GM21576 (cell line): ENCODE measurements at regions not wholly inside any gene's neighbourhood (a gene's known extent, or its start where the extent isn't known, plus 50 kb on each side); places are given as distances from the start of the nearest gene placed in this dataset.

Experiments
- ATAC-seq: cut with Tn5 transposase; IDR thresholded peaks from one replicate; pipeline ENCODE4 v1.9.1; 2021; ENCODE audit warnings: mild to moderate bottlenecking, moderate library complexity; ENCODE audit not compliant: unreplicated experiment

DNA sequence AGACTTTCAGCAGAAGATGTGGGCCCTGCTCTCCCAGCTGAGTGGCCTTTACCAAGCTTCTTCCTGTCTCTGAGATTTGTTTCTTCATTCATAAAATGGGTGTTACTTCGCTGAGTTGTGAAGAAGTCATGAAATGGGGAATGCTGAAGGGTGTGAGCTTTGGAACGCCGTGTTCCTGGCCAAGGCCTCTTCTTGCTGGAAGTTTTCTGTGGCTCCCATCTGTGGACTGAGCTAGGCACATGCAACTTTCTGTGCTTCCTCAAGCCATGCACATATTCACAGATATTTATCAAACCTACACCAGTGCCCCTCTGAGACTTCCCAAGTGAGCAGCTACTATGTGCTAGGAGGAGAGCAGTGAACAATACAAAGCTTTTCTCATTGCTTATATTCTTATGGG lies 106.3 kb upstream of the JUN start:
- ATAC-seq = no peak

DNA sequence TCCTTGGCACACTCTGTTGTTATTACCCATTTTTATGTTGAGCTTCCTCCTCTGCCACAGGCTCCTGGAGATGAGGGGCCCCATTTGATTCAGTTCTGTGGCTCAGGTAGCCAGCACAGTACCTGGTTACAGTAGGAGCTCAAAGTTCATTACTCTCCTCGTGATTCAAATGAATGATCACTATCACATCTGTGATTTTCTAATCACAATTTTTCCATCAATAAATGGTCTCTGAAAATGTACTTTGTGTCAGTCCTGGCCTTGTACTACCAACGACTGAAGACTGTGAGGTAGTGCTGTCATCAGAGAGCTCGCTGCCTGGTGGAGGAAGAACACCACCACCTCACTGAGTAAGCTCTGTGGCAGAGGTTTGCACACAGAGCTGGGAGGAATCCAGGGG lies 106.8 kb upstream of the JUN start:
- ATAC-seq = no peak

DNA sequence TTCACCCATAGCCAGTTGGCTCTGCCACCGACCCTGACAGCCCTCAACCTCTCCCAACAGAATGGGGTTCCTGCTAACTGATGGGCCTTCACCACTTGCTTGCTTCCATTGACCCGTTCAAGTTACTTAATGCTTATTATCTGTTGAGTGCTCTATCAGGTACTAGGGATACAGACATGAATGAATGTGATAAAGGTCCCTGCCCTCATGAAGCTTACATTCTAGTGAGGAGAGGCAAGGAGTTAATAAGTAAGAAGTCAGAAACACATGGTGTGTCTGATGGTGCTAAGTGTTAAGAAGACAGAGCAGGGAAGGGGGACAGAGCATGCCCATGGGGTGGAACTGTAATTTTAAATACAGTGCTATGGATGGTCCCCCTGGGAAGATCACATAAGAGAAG lies 107.5 kb upstream of the JUN start:
- ATAC-seq = no peak

DNA sequence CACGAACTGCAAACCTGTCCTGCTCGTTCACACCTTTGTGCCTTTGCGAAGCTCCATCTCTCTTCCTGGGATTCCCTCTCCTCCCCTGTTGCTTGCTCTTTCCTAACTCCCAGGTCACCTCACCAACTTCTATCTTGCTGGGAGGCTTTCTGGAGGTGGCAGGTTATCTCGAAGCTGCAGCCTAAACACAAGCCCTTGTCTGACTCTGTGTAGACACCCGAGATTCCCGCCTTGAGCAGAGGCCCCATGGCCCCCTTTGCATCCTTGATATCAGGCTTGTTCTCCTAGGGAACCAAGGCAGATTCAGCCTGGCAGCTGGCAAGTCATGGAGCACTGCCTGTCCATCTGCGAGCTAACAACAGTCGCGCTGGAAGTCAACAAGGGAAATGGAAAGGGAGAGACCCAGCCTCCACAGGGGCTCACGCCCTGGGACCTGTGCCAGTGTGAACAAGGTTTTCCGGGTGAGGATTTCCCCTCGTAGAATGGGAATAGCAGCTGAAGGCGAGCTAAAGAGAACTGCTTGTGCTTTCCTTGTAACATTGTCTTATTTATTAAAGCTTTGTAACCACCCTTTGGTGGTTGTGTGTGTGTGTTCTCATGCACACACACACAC lies 109.5 kb upstream of the JUN start:
- no peak for ATAC-seq

DNA sequence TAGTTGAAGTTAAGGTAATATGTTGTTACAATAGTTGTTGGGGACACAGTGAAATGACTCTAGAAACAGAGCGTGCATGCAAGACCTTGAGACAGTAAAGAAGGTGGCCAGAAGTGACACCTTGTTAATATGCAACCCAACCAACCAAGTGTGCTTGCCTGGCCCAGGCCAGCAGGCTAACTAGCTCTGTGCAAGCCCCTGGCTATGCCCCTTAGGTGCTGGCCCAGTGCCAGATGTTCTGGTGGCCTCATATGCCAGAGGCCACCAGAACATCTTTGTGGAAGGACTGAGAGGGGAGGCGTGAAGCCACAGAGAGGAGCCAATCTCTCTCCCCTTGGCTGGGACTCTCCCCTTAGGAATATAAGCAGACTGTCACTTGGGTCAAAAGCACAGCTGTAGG lies 111.2 kb upstream of the JUN start:
- no peak for ATAC-seq

DNA sequence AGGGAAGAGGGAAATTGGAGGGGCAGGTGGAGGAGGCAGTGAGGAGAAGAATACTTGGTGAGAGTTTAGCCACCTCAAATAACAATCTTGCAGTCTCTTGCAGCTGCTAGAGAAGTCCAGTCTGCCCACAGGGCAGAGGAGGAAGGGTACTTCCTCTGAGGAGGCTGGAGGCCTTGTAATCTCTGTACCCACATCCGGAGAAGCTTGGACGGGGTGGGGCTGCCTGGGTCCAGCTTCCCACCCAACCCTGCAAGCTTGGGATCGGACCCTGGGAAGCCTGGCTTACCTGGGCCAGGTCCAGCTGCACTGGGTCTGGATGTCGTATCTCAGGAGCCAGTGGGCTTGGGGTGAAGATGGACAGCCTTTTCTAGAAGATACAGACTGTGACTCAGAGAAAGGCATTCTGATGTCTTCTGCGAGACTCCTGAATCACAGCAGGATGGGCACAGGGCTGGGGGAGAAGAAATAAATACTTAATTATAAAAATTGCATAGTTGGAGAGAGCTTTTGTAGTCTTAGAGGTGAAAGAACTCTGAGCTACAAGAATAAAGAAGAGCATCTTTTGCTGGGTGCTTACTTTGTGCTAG lies 111.8 kb upstream of the JUN start:
- ATAC-seq = no peak

DNA sequence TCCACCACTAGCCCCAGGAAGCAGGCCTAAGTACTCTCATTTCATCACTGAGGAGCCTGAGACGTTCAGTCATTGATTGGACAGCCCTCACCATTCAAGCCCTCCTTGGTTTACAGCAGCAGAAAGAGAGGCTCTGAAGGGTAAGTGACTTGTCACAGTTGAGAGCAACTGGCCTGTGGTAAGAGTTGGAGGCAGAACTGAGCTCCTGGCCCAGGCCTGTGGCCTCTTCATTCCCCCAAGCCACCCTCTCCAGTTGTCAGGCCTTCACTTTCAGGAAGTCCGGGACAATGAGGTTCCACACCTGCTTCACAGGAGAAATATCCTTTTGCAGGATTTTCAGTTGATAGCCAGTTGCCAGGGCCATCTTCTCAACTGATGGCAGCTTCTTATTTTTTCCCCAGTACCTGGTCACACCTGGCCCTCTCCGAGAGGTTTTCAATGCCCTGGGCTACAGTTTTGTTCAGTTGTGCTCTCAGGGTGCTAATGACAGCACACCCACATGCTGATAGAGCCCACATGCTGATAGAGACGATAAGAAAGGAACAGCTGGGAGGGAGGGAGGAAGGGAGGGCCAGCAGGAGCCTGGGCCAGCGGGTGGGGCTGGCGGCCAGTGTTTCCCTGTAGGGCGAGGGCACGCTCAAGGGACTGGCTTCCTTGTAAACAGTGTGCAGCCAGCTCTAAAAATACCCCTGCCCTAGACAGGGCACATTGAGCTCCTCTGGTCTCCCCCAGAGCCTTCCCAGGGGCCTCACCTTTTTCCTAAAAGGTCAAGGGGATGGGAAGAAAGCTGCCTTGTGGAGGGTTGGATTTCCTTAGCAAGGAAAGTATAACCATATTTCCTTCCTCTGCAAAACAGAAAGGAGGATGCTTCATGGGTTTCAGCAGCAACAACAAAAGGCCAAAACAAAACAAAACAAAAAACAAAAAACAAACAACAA lies 112.7 kb upstream of the JUN start:
- ATAC-seq = no peak

DNA sequence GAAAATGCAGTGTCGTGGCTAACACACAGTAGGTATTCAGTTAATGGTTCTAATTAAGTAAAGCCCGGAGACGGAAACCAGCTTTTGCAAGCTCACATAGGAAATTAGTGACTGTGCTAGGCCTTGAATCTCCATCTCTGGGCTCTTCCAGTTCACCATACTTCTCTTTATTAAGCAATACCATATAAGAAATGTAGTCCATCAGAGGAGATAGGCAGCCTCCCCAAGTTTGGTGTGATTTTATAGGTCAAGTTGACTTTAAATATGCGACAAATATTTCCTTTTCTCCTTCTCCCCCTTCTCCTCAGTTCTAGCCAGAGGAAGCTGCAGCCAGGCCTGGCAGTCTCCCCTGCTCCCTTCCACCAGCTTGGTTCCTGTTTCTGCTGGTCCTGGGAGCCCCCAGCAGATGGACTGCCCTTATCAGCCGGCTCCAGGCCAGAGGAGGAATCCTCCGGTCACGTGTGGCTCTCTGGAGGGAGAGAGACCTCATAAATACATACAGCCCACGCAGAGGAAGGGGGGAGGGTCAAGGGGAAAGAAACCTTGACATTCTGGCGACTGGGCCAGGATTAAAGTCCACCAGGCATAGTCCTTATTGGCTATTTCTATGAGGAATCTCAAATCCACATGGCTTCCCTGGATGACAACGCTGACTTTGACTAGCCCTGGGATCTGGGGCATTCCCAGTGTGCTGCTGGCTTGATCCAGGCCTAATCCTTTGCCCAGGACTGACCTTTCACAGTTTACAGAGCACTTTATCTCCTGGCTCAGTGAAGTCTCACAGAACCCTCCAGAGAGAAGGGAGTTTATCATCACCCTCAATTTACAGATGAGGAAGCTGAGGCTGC lies 115.1 kb upstream of the JUN start:
- no peak for ATAC-seq

DNA sequence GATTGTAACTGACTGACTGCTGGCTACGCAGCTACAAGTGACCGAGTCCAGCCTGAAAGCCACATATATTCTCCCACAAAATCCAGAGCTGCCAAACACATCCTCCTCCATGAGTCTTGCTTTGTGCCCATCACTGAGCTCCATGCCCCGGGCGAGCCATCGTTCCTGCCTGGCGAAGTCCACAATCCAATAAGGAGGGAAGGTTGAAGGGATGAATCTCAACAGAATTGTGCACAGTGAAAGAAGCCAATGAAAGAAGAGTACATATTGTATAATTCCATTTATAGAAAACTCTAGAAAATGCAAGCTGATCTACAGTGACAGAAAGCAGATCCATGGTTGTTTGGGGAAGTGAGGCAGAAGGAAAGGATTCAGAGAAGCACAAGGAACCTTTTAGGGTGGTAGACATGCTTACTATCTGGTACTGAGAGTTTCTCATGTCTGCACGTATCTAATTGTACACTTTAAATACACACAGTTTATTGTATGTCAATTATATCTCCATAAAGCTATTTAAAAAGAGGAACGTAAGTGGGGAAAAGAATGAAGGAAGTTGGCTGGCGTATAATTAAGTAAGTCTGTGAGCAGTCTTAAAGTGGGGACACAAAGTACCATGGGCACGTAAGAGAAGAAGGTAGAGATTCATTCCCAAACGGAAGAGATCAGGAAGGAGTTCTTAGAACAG lies 115.9 kb upstream of the JUN start:
- no peak for ATAC-seq

DNA sequence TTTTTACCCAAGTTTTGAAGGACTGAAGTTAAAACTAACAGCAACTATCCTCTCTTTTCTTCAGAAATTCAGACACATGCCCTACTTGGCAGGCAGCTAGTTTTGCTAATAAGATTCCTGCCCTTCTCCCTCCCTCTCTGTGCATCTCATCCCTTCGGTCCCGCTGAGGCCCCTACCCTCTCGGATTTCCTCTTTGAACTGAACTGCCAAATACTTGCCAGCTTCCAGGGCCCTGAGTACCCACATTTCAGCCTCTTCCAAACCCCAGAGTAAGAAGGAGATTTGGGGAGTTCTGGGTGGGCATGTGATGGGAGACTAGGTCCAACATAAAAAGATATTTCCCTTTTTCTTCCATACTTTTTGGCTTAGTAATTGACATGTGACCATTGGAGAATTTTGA lies 116.5 kb upstream of the JUN start:
- ATAC-seq = no peak

DNA sequence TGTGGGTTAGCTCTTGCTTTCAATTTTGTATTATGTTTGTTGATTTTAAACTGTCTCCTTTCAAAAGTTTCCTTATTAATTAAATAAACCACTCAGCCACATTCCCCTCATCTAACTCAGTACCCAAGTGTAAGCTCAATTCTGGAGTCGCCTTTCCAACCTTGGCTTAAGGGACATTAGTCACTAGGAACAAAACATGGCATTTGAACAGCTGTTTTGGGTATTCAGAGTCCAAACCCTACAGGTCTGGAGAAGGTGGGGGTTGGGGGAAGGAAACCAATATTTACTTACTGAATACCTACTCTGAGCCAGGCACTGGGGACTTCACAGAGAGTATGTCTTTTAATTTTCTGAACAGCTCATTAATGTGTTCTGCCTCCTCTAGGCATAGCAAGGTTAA lies 117.2 kb upstream of the JUN start:
- ATAC-seq = no peak

DNA sequence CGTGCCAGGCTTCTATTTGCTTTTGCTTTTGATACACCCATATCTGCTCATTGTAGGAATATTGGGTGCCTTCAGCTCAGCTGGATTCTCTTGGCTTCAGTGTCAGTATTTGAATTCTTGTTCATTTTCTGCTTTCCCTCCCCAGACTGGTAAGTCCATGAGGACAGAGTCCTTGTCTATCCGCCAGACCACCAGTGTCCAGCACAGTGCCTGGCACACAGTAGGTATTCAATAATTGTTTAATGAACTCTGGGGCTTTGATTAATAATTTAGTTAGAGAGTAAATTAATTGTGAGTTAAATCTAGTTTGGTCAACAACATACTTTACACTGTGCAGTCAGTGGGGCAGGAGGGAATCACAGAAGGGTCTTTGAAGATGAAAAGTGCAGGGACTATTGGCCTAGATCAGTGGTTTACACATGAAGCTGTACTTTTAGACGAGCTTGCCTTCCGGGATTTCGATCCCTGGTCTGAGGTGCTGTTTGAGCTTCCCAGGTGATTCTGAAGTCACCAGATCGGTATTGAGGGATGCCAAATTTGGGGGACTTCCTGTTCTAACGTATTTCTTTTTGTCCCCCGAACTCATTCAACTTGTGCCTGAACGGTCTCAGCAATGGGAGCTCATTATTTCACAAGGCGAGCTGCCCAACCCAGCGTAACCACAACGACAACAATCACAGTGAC lies 119.1 kb upstream of the JUN start:
- ATAC-seq = no peak

DNA sequence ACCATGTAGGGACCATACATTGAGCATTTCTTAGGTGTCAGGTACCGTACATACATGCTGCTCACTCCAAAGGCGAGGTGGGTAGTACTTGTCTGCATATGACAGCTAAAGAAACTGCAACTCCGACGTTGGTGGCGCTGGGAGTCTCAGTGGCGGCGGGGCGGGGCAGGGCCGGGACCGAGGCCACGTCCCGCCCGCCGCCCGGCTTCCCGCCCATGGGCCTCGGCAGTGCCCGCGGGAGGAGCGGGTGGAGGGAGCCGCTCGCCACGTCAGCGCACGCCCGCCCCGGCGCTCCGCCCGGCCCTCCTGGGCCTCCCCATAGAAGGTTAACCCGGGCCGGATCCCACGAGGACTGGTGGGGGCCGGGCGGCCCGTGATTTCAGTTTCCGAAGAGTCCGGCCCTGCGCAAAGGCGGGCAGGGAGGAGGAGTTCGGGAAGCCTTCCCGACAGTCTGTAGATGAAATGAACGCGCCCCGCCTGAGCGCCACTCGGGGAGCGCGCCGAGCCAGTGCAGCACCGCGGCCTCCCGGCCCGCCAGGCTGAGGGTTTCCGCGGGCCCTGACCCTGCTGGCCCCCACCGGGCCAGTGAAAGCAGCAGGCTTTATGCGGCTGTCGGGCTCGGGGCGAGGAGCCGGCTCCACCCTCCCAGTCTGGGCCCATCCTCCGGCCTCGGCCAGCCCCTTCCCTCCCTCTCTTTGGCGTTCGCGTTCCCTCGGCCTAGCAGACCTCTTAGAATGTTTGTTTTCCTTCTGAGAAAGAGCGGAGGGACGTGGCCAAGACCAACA lies 119.9 kb upstream of the JUN start:
- peak; percentile 76 for ATAC-seq

DNA sequence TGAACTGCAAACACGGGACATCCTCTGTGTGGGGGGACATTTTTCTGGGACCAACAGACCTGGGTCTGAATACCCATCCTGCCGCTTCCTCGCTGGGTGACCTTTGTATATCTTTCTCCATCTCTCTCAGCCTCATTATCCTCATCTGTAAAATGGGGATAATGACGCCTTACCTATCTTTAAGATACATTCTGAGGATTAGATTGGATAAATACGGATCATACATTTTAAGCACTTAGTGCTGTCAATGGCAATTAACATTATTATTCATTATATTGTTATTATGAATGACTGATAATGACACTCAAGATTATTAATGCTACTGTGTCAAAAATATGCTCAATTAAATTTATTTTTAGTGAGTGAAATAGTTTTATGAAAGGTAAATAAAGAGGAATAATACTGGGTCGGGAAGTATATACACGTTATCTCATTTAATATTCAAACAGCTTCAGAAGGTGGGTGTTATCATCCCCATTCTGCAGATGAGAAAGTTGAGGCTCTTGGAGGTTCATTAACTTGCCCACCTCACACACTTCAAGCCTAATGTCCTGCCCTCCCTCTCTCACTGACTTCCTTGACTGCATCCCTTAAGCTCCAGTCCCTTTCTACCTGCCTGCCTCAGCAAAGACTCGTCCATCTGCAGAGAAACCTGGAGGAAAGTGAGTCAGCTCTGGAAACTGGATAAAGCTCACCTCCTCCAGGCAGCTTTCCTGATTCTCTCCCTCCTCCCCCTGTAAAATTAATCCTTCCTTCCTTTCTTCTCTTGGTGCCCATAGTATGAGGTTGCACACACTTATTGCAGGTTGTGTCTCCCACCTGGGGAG lies 120.7 kb upstream of the JUN start:
- ATAC-seq = no peak

DNA sequence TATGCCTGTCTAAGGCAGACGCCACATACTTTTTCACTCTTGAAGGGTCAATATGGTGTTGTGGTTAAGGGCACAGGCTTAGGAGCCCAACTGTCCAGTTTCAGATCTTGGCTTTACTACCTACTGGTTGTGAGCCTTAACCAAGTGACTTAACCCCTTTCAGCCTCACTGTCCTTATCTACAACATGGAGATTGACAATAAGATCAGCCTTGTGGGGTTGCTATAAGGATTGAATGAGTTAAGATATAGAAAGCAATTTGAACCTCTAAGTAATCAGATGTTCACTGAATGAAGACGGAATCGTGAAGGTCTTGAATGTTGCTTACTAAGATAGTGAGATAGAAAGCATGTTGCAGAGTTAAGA lies 121.3 kb upstream of the JUN start:
- ATAC-seq = no peak

DNA sequence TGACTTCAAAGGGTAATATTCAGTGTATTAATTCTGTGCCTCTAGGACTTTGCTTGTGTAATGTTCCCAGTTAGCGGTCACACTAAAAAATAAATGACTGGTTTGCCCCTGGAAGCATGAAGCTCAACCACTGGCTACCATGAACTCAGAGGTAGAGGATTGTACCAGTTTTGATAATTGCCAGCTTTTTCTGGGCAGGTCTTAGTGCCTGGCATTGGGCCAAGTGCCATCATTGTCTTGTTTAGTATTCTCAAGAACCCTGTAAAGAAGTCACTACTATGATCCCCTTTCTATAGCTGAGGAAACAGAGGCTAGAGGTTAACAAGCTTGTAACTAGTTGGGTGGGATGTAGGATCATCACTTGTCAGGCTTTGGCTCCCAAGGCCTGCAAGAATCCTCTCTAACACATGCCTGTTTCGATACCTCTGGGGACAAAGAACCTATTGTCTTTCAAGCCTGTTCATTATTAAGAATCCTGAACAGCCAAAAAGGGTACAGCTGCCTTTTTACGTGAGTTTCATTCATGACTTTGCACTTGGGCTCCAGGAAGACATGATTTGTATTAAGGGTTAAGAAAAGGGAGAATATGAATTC lies 121.9 kb upstream of the JUN start:
- ATAC-seq = no peak

DNA sequence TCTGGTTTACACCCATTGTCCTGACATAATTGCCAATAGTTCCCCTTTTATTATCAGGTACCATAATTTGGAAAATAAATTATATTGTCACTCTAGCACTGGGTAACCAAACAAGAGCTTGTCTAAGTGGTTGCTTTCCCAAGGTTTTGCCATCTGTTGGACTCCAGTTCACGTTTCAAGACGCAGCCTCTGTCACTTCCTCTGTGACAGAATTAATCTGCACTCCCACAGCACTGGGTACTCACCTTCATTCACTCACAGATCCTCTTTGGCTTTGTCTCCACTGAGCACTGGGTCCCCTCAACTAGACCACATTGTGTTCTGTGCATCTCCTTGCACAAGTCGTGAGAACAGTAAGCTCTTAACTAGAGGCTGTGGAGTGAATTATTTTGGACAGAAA lies 123.6 kb upstream of the JUN start:
- ATAC-seq = no peak
